Body of pancreas (tissue), 4 donors: ENCODE measurements at regions not wholly inside any gene's neighbourhood (a gene's known extent, or its start where the extent isn't known, plus 50 kb on each side); places are given as distances from the start of the nearest gene placed in this dataset.

Experiments
- POLR2A ChIP-seq, 3 donors: fragments of 450-650 bp; IDR thresholded peaks; one replicate each; pipeline ENCODE4 v1.6.1; 2016; ENCODE audit warnings: antibody characterized with exemption in 3 of 3, mild to moderate bottlenecking in 2 of 3
- TF ChIP-seq, protein P1 (sequence below), 7 experiments: fragments of 450-650 bp in 4 of 7; fragments of 200-600 bp in 3 of 7; sonication (generic) in 3 of 7; IDR thresholded peaks; one replicate each; pipeline ENCODE4 v1.5.1; 2016 to 2019; ENCODE audit warnings: antibody characterized with exemption in 7 of 7

DNA sequence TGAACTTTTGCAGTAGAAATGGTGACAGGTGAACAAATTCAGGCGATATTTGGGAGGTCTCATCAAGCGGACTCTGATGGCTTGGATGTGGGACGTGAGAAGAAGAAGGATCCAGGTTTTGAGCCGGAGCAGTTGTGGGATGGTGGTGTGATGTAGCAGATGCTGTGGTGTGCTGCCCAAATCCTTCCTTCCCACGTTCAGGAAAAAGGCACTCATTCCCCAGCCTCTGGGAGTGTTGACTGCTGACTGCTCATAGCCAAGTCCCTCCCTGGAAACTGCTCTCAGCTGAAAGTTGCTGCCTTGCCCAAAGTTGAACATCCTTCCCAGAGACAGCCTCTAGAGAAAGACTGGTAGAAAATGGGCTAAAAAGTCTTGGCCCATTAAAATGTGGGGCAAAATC is 890.3 kb upstream of the ACVR2A start:
- TF ChIP-seq, protein P1, sequence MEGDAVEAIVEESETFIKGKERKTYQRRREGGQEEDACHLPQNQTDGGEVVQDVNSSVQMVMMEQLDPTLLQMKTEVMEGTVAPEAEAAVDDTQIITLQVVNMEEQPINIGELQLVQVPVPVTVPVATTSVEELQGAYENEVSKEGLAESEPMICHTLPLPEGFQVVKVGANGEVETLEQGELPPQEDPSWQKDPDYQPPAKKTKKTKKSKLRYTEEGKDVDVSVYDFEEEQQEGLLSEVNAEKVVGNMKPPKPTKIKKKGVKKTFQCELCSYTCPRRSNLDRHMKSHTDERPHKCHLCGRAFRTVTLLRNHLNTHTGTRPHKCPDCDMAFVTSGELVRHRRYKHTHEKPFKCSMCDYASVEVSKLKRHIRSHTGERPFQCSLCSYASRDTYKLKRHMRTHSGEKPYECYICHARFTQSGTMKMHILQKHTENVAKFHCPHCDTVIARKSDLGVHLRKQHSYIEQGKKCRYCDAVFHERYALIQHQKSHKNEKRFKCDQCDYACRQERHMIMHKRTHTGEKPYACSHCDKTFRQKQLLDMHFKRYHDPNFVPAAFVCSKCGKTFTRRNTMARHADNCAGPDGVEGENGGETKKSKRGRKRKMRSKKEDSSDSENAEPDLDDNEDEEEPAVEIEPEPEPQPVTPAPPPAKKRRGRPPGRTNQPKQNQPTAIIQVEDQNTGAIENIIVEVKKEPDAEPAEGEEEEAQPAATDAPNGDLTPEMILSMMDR (IDR thresholded peaks at IDR 0.05): no peak
- no peak for TF ChIP-seq POLR2A (IDR thresholded peaks at IDR 0.05)
